ENCODE measurements at regions not wholly inside any gene's neighbourhood (a gene's known extent, or its start where the extent isn't known, plus 50 kb on each side); places are given as distances from the start of the nearest gene placed in this dataset.
A peak's percentile ranks its signal among the peaks of the same experiment; 100 is the strongest.

DNA sequence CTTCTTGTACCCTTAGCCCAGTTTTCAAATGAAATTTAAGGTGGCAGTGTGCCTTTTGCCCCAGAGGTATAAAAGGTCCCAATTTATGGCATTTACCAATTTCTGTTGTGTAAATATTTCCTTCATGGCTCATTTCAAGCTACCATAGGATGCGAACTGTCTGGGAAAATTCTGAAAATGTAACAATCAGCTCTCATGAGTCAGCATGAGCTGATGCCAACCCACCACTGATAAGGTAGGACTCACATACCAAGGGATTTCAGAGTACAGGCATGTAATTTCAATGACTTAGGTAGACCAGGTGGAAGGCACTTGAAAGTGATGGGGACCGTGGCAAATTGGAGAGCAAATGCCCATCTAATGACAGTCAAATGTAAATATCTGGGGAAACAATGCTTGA, 169.5 kb downstream of the TTC8 start:
- Histone ChIP-seq H3K4me1 (ENCODE audit: control insufficient read depth in 1 of 2, insufficient read depth in 2 of 2, low read length in 2 of 2) (no peaks in the 10 kb centered on the region), H3K36me3 (replicated peaks in 1 of 2; ENCODE audit: control insufficient read depth in 1 of 2, insufficient read depth in 2 of 2, low read length in 2 of 2) (no peaks in the 10 kb centered on the region), H3K79me2 (ENCODE audit: insufficient read depth, low read length) (no peaks in the 10 kb centered on the region), H3K4me3 (replicated peaks in 1 of 3; ENCODE audit: low read depth in 2 of 3, low read length in 3 of 3) (no peak overlapping the region), H4K20me1 (ENCODE audit: insufficient read depth, low read length) (no peaks in the 10 kb centered on the region), H3K27me3 (ENCODE audit: control insufficient read depth in 2 of 2, insufficient read depth in 2 of 2, low read length in 2 of 2) (no peaks in the 10 kb centered on the region), H3K9me3 (replicated peaks in 1 of 2; ENCODE audit: control insufficient read depth in 1 of 2, insufficient read depth in 1 of 2, low read length in 2 of 2) (no peaks in the 10 kb centered on the region), H3K9ac (ENCODE audit: insufficient read depth, low read length, poor library complexity, severe bottlenecking) (no peak overlapping the region), H3K4me2 (replicated peaks; ENCODE audit: extremely low read depth, low read length, poor library complexity, severe bottlenecking) (no peak overlapping the region), H3K27ac (ENCODE audit: low read depth in 1 of 2, low read length in 2 of 2) (no peak overlapping the region), H2AFZ (ENCODE audit: insufficient read depth, low read depth, low read length, poor library complexity, severe bottlenecking) (no peak overlapping the region)
- TF ChIP-seq CTCF (IDR thresholded peaks at IDR 0.05) = no peak
- no peaks in the 10 kb centered on the region for H3K4me1 Mint-ChIP-seq
- peaks cover 0 to 11% (median 4%) of the 10 kb centered on the region in 7 donors for H3K9me3 Mint-ChIP-seq
- H3K36me3 Mint-ChIP-seq = no peaks in the 10 kb centered on the region
- no peak for DNase-seq
- peak overlapping the region in 1 of 2 donors; percentile 33 for H3K4me3 Mint-ChIP-seq
- intact Hi-C loops (cut with micrococcal nuclease) = no loop called here
- WGBS (ENCODE audit: insufficient coverage) = no CpG with 5 or more reads among the region's 2 CpGs
- no peak overlapping the region for H3K27ac Mint-ChIP-seq
- H3K27me3 Mint-ChIP-seq (ENCODE audit: low read depth in 3 of 3) = peaks cover 2 to 7% (median 5%) of the 10 kb centered on the region in 3 donors

GRCh38 chr14:88995437-88996198, 171.2 kb downstream of the TTC8 start:
- Mint-ChIP-seq H3K36me3 (no peaks in the 10 kb centered on the region), H3K27me3 (ENCODE audit: low read depth in 3 of 3) (peaks cover 0 to 7% (median 7%) of the 10 kb centered on the region in 3 donors), H3K4me3 (no peak overlapping the region), H3K4me1 (peaks cover 9% of the 10 kb centered on the region), H3K27ac (peak overlapping the region in 1 of 7 donors; percentile 29), H3K9me3 (peaks cover 0 to 13% (median 3%) of the 10 kb centered on the region in 7 donors)
- Histone ChIP-seq H3K36me3 (replicated peaks in 1 of 2; ENCODE audit: control insufficient read depth in 1 of 2, insufficient read depth in 2 of 2, low read length in 2 of 2) (no peaks in the 10 kb centered on the region), H3K27ac (ENCODE audit: low read depth in 1 of 2, low read length in 2 of 2) (no peak overlapping the region), H3K4me2 (replicated peaks; ENCODE audit: extremely low read depth, low read length, poor library complexity, severe bottlenecking) (no peak overlapping the region), H4K20me1 (ENCODE audit: insufficient read depth, low read length) (no peaks in the 10 kb centered on the region), H2AFZ (ENCODE audit: insufficient read depth, low read depth, low read length, poor library complexity, severe bottlenecking) (no peak overlapping the region), H3K9ac (ENCODE audit: insufficient read depth, low read length, poor library complexity, severe bottlenecking) (no peak overlapping the region), H3K9me3 (replicated peaks in 1 of 2; ENCODE audit: control insufficient read depth in 1 of 2, insufficient read depth in 1 of 2, low read length in 2 of 2) (no peaks in the 10 kb centered on the region), H3K4me1 (ENCODE audit: control insufficient read depth in 1 of 2, insufficient read depth in 2 of 2, low read length in 2 of 2) (peaks cover 6 to 7% of the 10 kb centered on the region in 2 donors), H3K4me3 (replicated peaks in 1 of 3; ENCODE audit: low read depth in 2 of 3, low read length in 3 of 3) (no peak overlapping the region), H3K27me3 (ENCODE audit: control insufficient read depth in 2 of 2, insufficient read depth in 2 of 2, low read length in 2 of 2) (no peaks in the 10 kb centered on the region), H3K79me2 (ENCODE audit: insufficient read depth, low read length) (no peaks in the 10 kb centered on the region)
- WGBS (ENCODE audit: insufficient coverage) = 96% methylated on average over 6 of the region's 9 CpGs
- no peak for TF ChIP-seq CTCF (IDR thresholded peaks at IDR 0.05)
- DNase-seq = no peak
- intact Hi-C loops (cut with micrococcal nuclease) = no loop called here
